GM19328 (cell line): ENCODE measurements at regions not wholly inside any gene's neighbourhood (a gene's known extent, or its start where the extent isn't known, plus 50 kb on each side); places are given as distances from the start of the nearest gene placed in this dataset.

Experiments used
- ATAC-seq: cut with Tn5 transposase; IDR thresholded peaks from one replicate; pipeline ENCODE4 v1.9.1; 2021; ENCODE audit warnings: mild to moderate bottlenecking, moderate library complexity; ENCODE audit not compliant: unreplicated experiment

- no peak for ATAC-seq
These were observed 478.4 kb upstream of the HS6ST1 start for GRCh38 chr2:128797092-128797491.

GRCh38 chr2:128797533-128797932, 478.9 kb upstream of the HS6ST1 start:
- peak; percentile 10 for ATAC-seq

- peak; percentile 65 for ATAC-seq
These were observed 479.3 kb upstream of the HS6ST1 start for GRCh38 chr2:128797937-128798336.

- ATAC-seq = no peak
These were observed 480.0 kb upstream of the HS6ST1 start for GRCh38 chr2:128798502-128799283.

- ATAC-seq = no peak
These were observed 480.6 kb upstream of the HS6ST1 start for GRCh38 chr2:128799284-128799552.

GRCh38 chr2:128799730-128800129, 481.1 kb upstream of the HS6ST1 start:
- no peak for ATAC-seq

- ATAC-seq = no peak
These were observed 482.9 kb upstream of the HS6ST1 start for GRCh38 chr2:128801576-128801975.

- ATAC-seq = no peak
These were observed 484.6 kb upstream of the HS6ST1 start for GRCh38 chr2:128803222-128803621.

GRCh38 chr2:128805237-128805636, 486.6 kb upstream of the HS6ST1 start:
- no peak for ATAC-seq

GRCh38 chr2:128805918-128806317, 487.2 kb upstream of the HS6ST1 start:
- ATAC-seq = no peak

GRCh38 chr2:128807317-128807716, 488.6 kb upstream of the HS6ST1 start:
- no peak for ATAC-seq

- no peak for ATAC-seq
These were observed 490.0 kb upstream of the HS6ST1 start for GRCh38 chr2:128808462-128809258.

GRCh38 chr2:128809259-128809636, 490.6 kb upstream of the HS6ST1 start:
- no peak for ATAC-seq

GRCh38 chr2:128809880-128810279, 491.2 kb upstream of the HS6ST1 start:
- no peak for ATAC-seq

- ATAC-seq = no peak
These were observed 493.7 kb upstream of the HS6ST1 start for GRCh38 chr2:128812183-128812940.

- ATAC-seq = no peak
These were observed 494.8 kb upstream of the HS6ST1 start for GRCh38 chr2:128813352-128814034.

GRCh38 chr2:128815248-128815647, 496.6 kb upstream of the HS6ST1 start:
- ATAC-seq = no peak

- no peak for ATAC-seq
These were observed 498.5 kb upstream of the HS6ST1 start for GRCh38 chr2:128817171-128817570.

GRCh38 chr2:128817813-128818212, 499.1 kb upstream of the HS6ST1 start:
- ATAC-seq = no peak

- no peak for ATAC-seq
These were observed 499.6 kb upstream of the HS6ST1 start for GRCh38 chr2:128818248-128818647.
